ENCODE measurements at regions not wholly inside any gene's neighbourhood (a gene's known extent, or its start where the extent isn't known, plus 50 kb on each side); places are given as distances from the start of the nearest gene placed in this dataset.

- peaks cover 4% of the 10 kb centered on the region for H3K27me3 ChIP-seq (ENCODE audit: control insufficient read depth, extremely low read depth, insufficient read depth, low read length)
- FAIRE-seq (no peak), DNase-seq (ENCODE audit: low read depth, low spot score) (no peak)
- no peaks in the 10 kb centered on the region for H3K9me1 ChIP-seq (ENCODE audit: control insufficient read depth, extremely low read depth, insufficient read depth, low read length)
- H2AFZ ChIP-seq (ENCODE audit: control insufficient read depth, low read length): no peak overlapping the region
- H3K4me3 ChIP-seq (ENCODE audit: control insufficient read depth in 2 of 3, extremely low read depth in 1 of 3, insufficient read depth in 2 of 3, low read depth in 1 of 3, low read length in 3 of 3): no peak overlapping the region
- H3K27ac ChIP-seq (ENCODE audit: control insufficient read depth, insufficient read depth, low read length): no peak overlapping the region
- no peaks in the 10 kb centered on the region for H3K9me3 ChIP-seq (ENCODE audit: control insufficient read depth, low read depth, low read length)
- no peak overlapping the region for H3K4me2 ChIP-seq (ENCODE audit: control insufficient read depth, extremely low read depth, insufficient read depth, low read depth, low read length)
- no peak for TF ChIP-seq EZH2 (IDR thresholded peaks at IDR 0.05; ENCODE audit: low read length)
- no peak for TF ChIP-seq CTCF (optimal IDR thresholded peaks at IDR 0.05 in 1 of 3, IDR thresholded peaks at IDR 0.05 in 1 of 3, conservative IDR thresholded peaks at IDR 0.05 in 1 of 3; ENCODE audit: extremely low read depth in 1 of 3, insufficient read depth in 2 of 3, low read length in 3 of 3)
- no peaks in the 10 kb centered on the region for H3K79me2 ChIP-seq (ENCODE audit: control insufficient read depth, insufficient read depth, low read length)
- dilution Hi-C loops (cut with MboI; ENCODE audit: extremely low pct_ligation_motif_present, low sequenced_read_pairs): no loop called here
- H3K4me1 ChIP-seq (ENCODE audit: control insufficient read depth, extremely low read depth, insufficient read depth, low read length): no peaks in the 10 kb centered on the region
- H4K20me1 ChIP-seq (ENCODE audit: control insufficient read depth, extremely low read depth, insufficient read depth, low read length): no peaks in the 10 kb centered on the region
- no peaks in the 10 kb centered on the region for H3K36me3 ChIP-seq (ENCODE audit: control insufficient read depth in 2 of 2, extremely low read depth in 1 of 2, insufficient read depth in 2 of 2, low read length in 2 of 2)
- H3K9ac ChIP-seq (ENCODE audit: control insufficient read depth, extremely low read depth, insufficient read depth, low read length): no peak overlapping the region
Measured at GRCh38 chr5:158531860-158532259, 567.9 kb downstream of the EBF1 start.

- peaks cover 4% of the 10 kb centered on the region for H3K27me3 ChIP-seq (ENCODE audit: control insufficient read depth, extremely low read depth, insufficient read depth, low read length)
- H3K4me2 ChIP-seq (ENCODE audit: control insufficient read depth, extremely low read depth, insufficient read depth, low read depth, low read length): no peak overlapping the region
- no peak overlapping the region for H3K27ac ChIP-seq (ENCODE audit: control insufficient read depth, insufficient read depth, low read length)
- H3K4me3 ChIP-seq (ENCODE audit: control insufficient read depth in 2 of 3, extremely low read depth in 1 of 3, insufficient read depth in 2 of 3, low read depth in 1 of 3, low read length in 3 of 3): no peak overlapping the region
- H4K20me1 ChIP-seq (ENCODE audit: control insufficient read depth, extremely low read depth, insufficient read depth, low read length): no peaks in the 10 kb centered on the region
- no peak for DNase-seq (ENCODE audit: low read depth, low spot score)
- no peaks in the 10 kb centered on the region for H3K9me3 ChIP-seq (ENCODE audit: control insufficient read depth, low read depth, low read length)
- H2AFZ ChIP-seq (ENCODE audit: control insufficient read depth, low read length): no peak overlapping the region
- dilution Hi-C loops (cut with MboI; ENCODE audit: extremely low pct_ligation_motif_present, low sequenced_read_pairs): no loop called here
- H3K79me2 ChIP-seq (ENCODE audit: control insufficient read depth, insufficient read depth, low read length): no peaks in the 10 kb centered on the region
- H3K9ac ChIP-seq (ENCODE audit: control insufficient read depth, extremely low read depth, insufficient read depth, low read length): no peak overlapping the region
- no peaks in the 10 kb centered on the region for H3K36me3 ChIP-seq (ENCODE audit: control insufficient read depth in 2 of 2, extremely low read depth in 1 of 2, insufficient read depth in 2 of 2, low read length in 2 of 2)
- FAIRE-seq: no peak
- TF ChIP-seq CTCF (optimal IDR thresholded peaks at IDR 0.05 in 1 of 3, IDR thresholded peaks at IDR 0.05 in 1 of 3, conservative IDR thresholded peaks at IDR 0.05 in 1 of 3; ENCODE audit: extremely low read depth in 1 of 3, insufficient read depth in 2 of 3, low read length in 3 of 3) (no peak), EZH2 (IDR thresholded peaks at IDR 0.05; ENCODE audit: low read length) (no peak)
- H3K9me1 ChIP-seq (ENCODE audit: control insufficient read depth, extremely low read depth, insufficient read depth, low read length): no peaks in the 10 kb centered on the region
- H3K4me1 ChIP-seq (ENCODE audit: control insufficient read depth, extremely low read depth, insufficient read depth, low read length): no peaks in the 10 kb centered on the region
Measured at GRCh38 chr5:158530115-158530514, 569.6 kb downstream of the EBF1 start.

Measured in keratinocyte (primary cell).